ENCODE measurements at regions not wholly inside any gene's neighbourhood (a gene's known extent, or its start where the extent isn't known, plus 50 kb on each side); places are given as distances from the start of the nearest gene placed in this dataset.

GRCh38 chr5:68116408-68116807 is 99.1 kb upstream of the PIK3R1 start:
- H3K9me3 Mint-ChIP-seq: no peaks in the 10 kb centered on the region
- intact Hi-C loops (cut with micrococcal nuclease): no loop called here
- TF ChIP-seq CTCF (IDR thresholded peaks at IDR 0.05): no peak
- DNase-seq (no peak), ATAC-seq (ENCODE audit: low read depth) (no peak)
- ChIA-PET POLR2A (no interaction called here), CTCF (no interaction called here)
- no peaks in the 10 kb centered on the region for H3K36me3 Mint-ChIP-seq (ENCODE audit: low read depth)
- no peak overlapping the region for H3K4me3 Mint-ChIP-seq
- no peak overlapping the region for H3K27ac Mint-ChIP-seq
- H3K27me3 Mint-ChIP-seq: peaks cover 5% of the 10 kb centered on the region
- H3K4me1 Mint-ChIP-seq: no peaks in the 10 kb centered on the region

- TF ChIP-seq CTCF (IDR thresholded peaks at IDR 0.05): no peak
- ATAC-seq (ENCODE audit: low read depth) (no peak), DNase-seq (no peak)
- no peak overlapping the region for H3K27ac Mint-ChIP-seq
- intact Hi-C loops (cut with micrococcal nuclease): no loop called here
- H3K4me1 Mint-ChIP-seq: no peaks in the 10 kb centered on the region
- no peak overlapping the region for H3K4me3 Mint-ChIP-seq
- ChIA-PET POLR2A (no interaction called here), CTCF (no interaction called here)
- no peaks in the 10 kb centered on the region for H3K9me3 Mint-ChIP-seq
- no peaks in the 10 kb centered on the region for H3K36me3 Mint-ChIP-seq (ENCODE audit: low read depth)
- H3K27me3 Mint-ChIP-seq: peaks cover 2% of the 10 kb centered on the region
Measured at GRCh38 chr5:68115584-68115983, 100.0 kb upstream of the PIK3R1 start.

- DNase-seq: no peak
- H3K4me1 Mint-ChIP-seq: no peaks in the 10 kb centered on the region
- TF ChIP-seq CTCF (IDR thresholded peaks at IDR 0.05): no peak
- no peak overlapping the region for H3K27ac Mint-ChIP-seq
- H3K9me3 Mint-ChIP-seq: no peaks in the 10 kb centered on the region
- ATAC-seq (ENCODE audit: low read depth): no peak
- H3K27me3 Mint-ChIP-seq: peaks cover 2% of the 10 kb centered on the region
- intact Hi-C loops (cut with micrococcal nuclease): no loop called here
- CTCF ChIA-PET: no interaction called here
- no peaks in the 10 kb centered on the region for H3K36me3 Mint-ChIP-seq (ENCODE audit: low read depth)
- H3K4me3 Mint-ChIP-seq: no peak overlapping the region
- POLR2A ChIA-PET: no interaction called here
Measured at GRCh38 chr5:68114378-68115040, 101.0 kb upstream of the PIK3R1 start.

- CTCF ChIA-PET: no interaction called here
- H3K9me3 Mint-ChIP-seq: no peaks in the 10 kb centered on the region
Measured at GRCh38 chr5:68112658-68113057, 102.9 kb upstream of the PIK3R1 start.

GRCh38 chr5:68110894-68111293 is 104.7 kb upstream of the PIK3R1 start:
- no peak for DNase-seq
- no peak for ATAC-seq (ENCODE audit: low read depth)
- POLR2A ChIA-PET: no interaction called here
- peaks cover 4% of the 10 kb centered on the region for H3K9me3 Mint-ChIP-seq
- CTCF ChIA-PET: no interaction called here
- intact Hi-C loops (cut with micrococcal nuclease): no loop called here
- TF ChIP-seq CTCF (IDR thresholded peaks at IDR 0.05): no peak
- no peaks in the 10 kb centered on the region for H3K4me1 Mint-ChIP-seq
- H3K27me3 Mint-ChIP-seq: peaks cover 2% of the 10 kb centered on the region
- H3K36me3 Mint-ChIP-seq (ENCODE audit: low read depth): no peaks in the 10 kb centered on the region
- no peak overlapping the region for H3K4me3 Mint-ChIP-seq
- H3K27ac Mint-ChIP-seq: no peak overlapping the region

More at GRCh38 chr5:68112658-68113057, 102.9 kb upstream of the PIK3R1 start:
- DNase-seq (no peak), ATAC-seq (ENCODE audit: low read depth) (no peak)
- POLR2A ChIA-PET: no interaction called here
- intact Hi-C loops (cut with micrococcal nuclease): no loop called here
- Mint-ChIP-seq H3K27me3 (peaks cover 2% of the 10 kb centered on the region), H3K4me1 (no peaks in the 10 kb centered on the region), H3K36me3 (ENCODE audit: low read depth) (no peaks in the 10 kb centered on the region), H3K27ac (no peak overlapping the region), H3K4me3 (no peak overlapping the region)
- no peak for TF ChIP-seq CTCF (IDR thresholded peaks at IDR 0.05)

Measured in activated B cell treated with CpG ODN at 0.5 μM for 24 hours (primary cell).